ENCODE measurements at regions not wholly inside any gene's neighbourhood (a gene's known extent, or its start where the extent isn't known, plus 50 kb on each side); places are given as distances from the start of the nearest gene placed in this dataset.

GRCh38 chr4:32128549-32128948 is 1408.4 kb downstream of the PCDH7 start:
- no peak for DNase-seq (ENCODE audit: extremely low spot score, unreplicated experiment)
- TF ChIP-seq CTCF (IDR thresholded peaks at IDR 0.05) = no peak
- no peak overlapping the region for H3K4me3 Mint-ChIP-seq (ENCODE audit: unreplicated experiment)
- peaks cover 3% of the 10 kb centered on the region for H3K4me1 Mint-ChIP-seq (ENCODE audit: unreplicated experiment)
- no peak overlapping the region for H3K27ac Mint-ChIP-seq (ENCODE audit: unreplicated experiment)
- H3K36me3 Mint-ChIP-seq (ENCODE audit: unreplicated experiment) = peaks cover 11% of the 10 kb centered on the region
- H3K27me3 Mint-ChIP-seq (ENCODE audit: unreplicated experiment) = no peaks in the 10 kb centered on the region
- peaks cover 14% of the 10 kb centered on the region for H3K9me3 Mint-ChIP-seq (ENCODE audit: unreplicated experiment)

GRCh38 chr4:32129967-32130366 is 1409.8 kb downstream of the PCDH7 start:
- peaks cover 14% of the 10 kb centered on the region for H3K9me3 Mint-ChIP-seq (ENCODE audit: unreplicated experiment)

DNA sequence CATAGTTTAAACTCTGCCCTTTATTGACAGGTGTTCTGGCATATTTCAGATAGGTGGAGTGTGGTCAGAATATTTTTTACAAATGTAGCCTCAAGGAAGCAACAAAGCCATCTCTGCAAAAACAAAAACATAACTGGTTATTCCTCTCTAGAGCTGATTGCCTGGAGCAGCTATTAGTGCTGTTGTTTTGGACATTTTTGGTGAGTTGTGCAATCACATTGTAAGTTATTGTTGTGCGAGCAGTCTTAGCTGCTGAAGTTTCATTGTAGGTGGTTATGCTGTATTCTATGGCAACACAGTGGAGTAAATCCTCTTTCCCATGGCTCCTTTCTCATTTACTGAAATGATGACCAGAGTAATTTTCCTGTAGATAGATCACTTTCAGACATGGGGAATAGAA is 1413.0 kb downstream of the PCDH7 start:
- H3K36me3 Mint-ChIP-seq (ENCODE audit: unreplicated experiment) = peaks cover 11% of the 10 kb centered on the region
- peaks cover 14% of the 10 kb centered on the region for H3K9me3 Mint-ChIP-seq (ENCODE audit: unreplicated experiment)
- peaks cover 8% of the 10 kb centered on the region for H3K4me1 Mint-ChIP-seq (ENCODE audit: unreplicated experiment)
- TF ChIP-seq CTCF (IDR thresholded peaks at IDR 0.05) = no peak
- no peak for DNase-seq (ENCODE audit: extremely low spot score, unreplicated experiment)
- no peak overlapping the region for H3K4me3 Mint-ChIP-seq (ENCODE audit: unreplicated experiment)
- no peak overlapping the region for H3K27ac Mint-ChIP-seq (ENCODE audit: unreplicated experiment)
- no peaks in the 10 kb centered on the region for H3K27me3 Mint-ChIP-seq (ENCODE audit: unreplicated experiment)

More at GRCh38 chr4:32129967-32130366, 1409.8 kb downstream of the PCDH7 start:
- H3K4me3 Mint-ChIP-seq (ENCODE audit: unreplicated experiment) = no peak overlapping the region
- H3K27me3 Mint-ChIP-seq (ENCODE audit: unreplicated experiment) = no peaks in the 10 kb centered on the region
- no peak overlapping the region for H3K27ac Mint-ChIP-seq (ENCODE audit: unreplicated experiment)
- H3K4me1 Mint-ChIP-seq (ENCODE audit: unreplicated experiment) = peaks cover 3% of the 10 kb centered on the region
- TF ChIP-seq CTCF (IDR thresholded peaks at IDR 0.05) = no peak
- peaks cover 11% of the 10 kb centered on the region for H3K36me3 Mint-ChIP-seq (ENCODE audit: unreplicated experiment)
- DNase-seq (ENCODE audit: extremely low spot score, unreplicated experiment) = no peak

- no peak for DNase-seq (ENCODE audit: extremely low spot score, unreplicated experiment)
- TF ChIP-seq CTCF (IDR thresholded peaks at IDR 0.05) = no peak
- H3K9me3 Mint-ChIP-seq (ENCODE audit: unreplicated experiment) = peaks cover 14% of the 10 kb centered on the region
- no peaks in the 10 kb centered on the region for H3K27me3 Mint-ChIP-seq (ENCODE audit: unreplicated experiment)
- H3K4me3 Mint-ChIP-seq (ENCODE audit: unreplicated experiment) = no peak overlapping the region
- no peak overlapping the region for H3K27ac Mint-ChIP-seq (ENCODE audit: unreplicated experiment)
- peaks cover 11% of the 10 kb centered on the region for H3K36me3 Mint-ChIP-seq (ENCODE audit: unreplicated experiment)
- peaks cover 8% of the 10 kb centered on the region for H3K4me1 Mint-ChIP-seq (ENCODE audit: unreplicated experiment)
Measured at GRCh38 chr4:32133734-32134133, 1413.6 kb downstream of the PCDH7 start.

- H3K4me1 Mint-ChIP-seq (ENCODE audit: unreplicated experiment) = peaks cover 14% of the 10 kb centered on the region
- no peak for DNase-seq (ENCODE audit: extremely low spot score, unreplicated experiment)
Measured at GRCh38 chr4:32135642-32136041, 1415.5 kb downstream of the PCDH7 start.

More at GRCh38 chr4:32135642-32136041, 1415.5 kb downstream of the PCDH7 start:
- peaks cover 12% of the 10 kb centered on the region for H3K9me3 Mint-ChIP-seq (ENCODE audit: unreplicated experiment)
- TF ChIP-seq CTCF (IDR thresholded peaks at IDR 0.05) = no peak
- H3K4me3 Mint-ChIP-seq (ENCODE audit: unreplicated experiment) = no peak overlapping the region
- no peak overlapping the region for H3K27ac Mint-ChIP-seq (ENCODE audit: unreplicated experiment)
- peaks cover 11% of the 10 kb centered on the region for H3K36me3 Mint-ChIP-seq (ENCODE audit: unreplicated experiment)
- no peaks in the 10 kb centered on the region for H3K27me3 Mint-ChIP-seq (ENCODE audit: unreplicated experiment)
